ENCODE measurements at regions not wholly inside any gene's neighbourhood (a gene's known extent, or its start where the extent isn't known, plus 50 kb on each side); places are given as distances from the start of the nearest gene placed in this dataset.

GRCh38 chr17:14506364-14506763 lies 205.5 kb downstream of the HS3ST3B1 start:
- no peak for DNase-seq (ENCODE audit: low read depth in 1 of 2, low spot score in 1 of 2)

- no peak for DNase-seq (ENCODE audit: low read depth in 1 of 2, low spot score in 1 of 2)
Observed at GRCh38 chr17:14505606-14506005, 204.7 kb downstream of the HS3ST3B1 start.

- DNase-seq (ENCODE audit: low read depth in 1 of 2, low spot score in 1 of 2): no peak
Observed at GRCh38 chr17:14499976-14500375, 199.1 kb downstream of the HS3ST3B1 start.

- DNase-seq (ENCODE audit: low read depth in 1 of 2, low spot score in 1 of 2): no peak
Observed at GRCh38 chr17:14498812-14499211, 197.9 kb downstream of the HS3ST3B1 start.

- DNase-seq (ENCODE audit: low read depth in 1 of 2, low spot score in 1 of 2): no peak
Observed at GRCh38 chr17:14494161-14494560, 193.3 kb downstream of the HS3ST3B1 start.

GRCh38 chr17:14489986-14490385 lies 189.1 kb downstream of the HS3ST3B1 start:
- no peak for DNase-seq (ENCODE audit: low read depth in 1 of 2, low spot score in 1 of 2)

- DNase-seq (ENCODE audit: low read depth in 1 of 2, low spot score in 1 of 2): no peak
Observed at GRCh38 chr17:14488958-14489550, 188.2 kb downstream of the HS3ST3B1 start.

GRCh38 chr17:14487068-14487467 lies 186.2 kb downstream of the HS3ST3B1 start:
- no peak for DNase-seq (ENCODE audit: low read depth in 1 of 2, low spot score in 1 of 2)

GRCh38 chr17:14482715-14483114 lies 181.8 kb downstream of the HS3ST3B1 start:
- DNase-seq (ENCODE audit: low read depth in 1 of 2, low spot score in 1 of 2): no peak

- DNase-seq (ENCODE audit: low read depth in 1 of 2, low spot score in 1 of 2): no peak
Observed at GRCh38 chr17:14481664-14482063, 180.8 kb downstream of the HS3ST3B1 start.

DNA sequence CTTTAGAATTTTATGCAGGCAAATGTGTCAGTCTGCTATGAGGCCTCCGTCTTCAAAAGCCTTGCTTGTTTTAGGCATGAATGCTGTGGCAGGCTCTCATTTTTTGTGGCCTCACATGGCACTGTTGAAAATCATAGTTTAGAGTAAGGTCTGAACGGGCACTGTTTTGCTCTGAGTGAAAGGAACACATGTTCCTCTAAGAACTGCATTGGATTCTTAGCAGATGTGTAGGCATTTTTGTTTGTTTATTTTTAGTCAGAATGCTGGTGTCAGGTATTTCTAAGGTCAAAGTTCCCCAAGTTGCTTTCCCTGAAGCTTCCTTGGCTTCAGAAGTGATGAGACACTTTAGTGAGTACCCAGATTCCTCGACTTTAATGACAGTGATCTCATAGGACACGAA lies 173.7 kb downstream of the HS3ST3B1 start:
- no peak for DNase-seq (ENCODE audit: low read depth in 1 of 2, low spot score in 1 of 2)

- no peak for DNase-seq (ENCODE audit: low read depth in 1 of 2, low spot score in 1 of 2)
Observed at GRCh38 chr17:14471052-14471451, 170.2 kb downstream of the HS3ST3B1 start.

DNA sequence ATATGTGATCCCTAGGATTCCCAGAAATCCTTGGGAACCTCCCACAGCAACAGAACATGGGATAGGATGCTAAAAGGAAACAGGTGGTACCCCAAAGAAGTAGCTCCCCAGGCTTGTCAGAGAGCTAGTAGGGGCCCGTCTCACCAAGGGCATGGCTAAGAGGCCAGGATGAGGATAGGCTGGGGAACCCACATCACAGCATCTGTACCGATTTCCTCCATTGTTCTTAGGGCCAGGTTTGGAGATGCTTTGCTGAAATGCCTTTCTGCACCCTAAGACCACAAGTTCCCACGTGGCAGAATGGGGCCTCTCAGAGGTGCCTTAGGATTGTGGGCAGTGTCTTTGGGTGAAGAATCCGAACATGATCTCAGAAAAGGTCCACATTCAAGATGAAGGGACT lies 169.5 kb downstream of the HS3ST3B1 start:
- no peak for DNase-seq (ENCODE audit: low read depth in 1 of 2, low spot score in 1 of 2)

GRCh38 chr17:14469971-14470370 lies 169.1 kb downstream of the HS3ST3B1 start:
- DNase-seq (ENCODE audit: low read depth in 1 of 2, low spot score in 1 of 2): no peak

DNA sequence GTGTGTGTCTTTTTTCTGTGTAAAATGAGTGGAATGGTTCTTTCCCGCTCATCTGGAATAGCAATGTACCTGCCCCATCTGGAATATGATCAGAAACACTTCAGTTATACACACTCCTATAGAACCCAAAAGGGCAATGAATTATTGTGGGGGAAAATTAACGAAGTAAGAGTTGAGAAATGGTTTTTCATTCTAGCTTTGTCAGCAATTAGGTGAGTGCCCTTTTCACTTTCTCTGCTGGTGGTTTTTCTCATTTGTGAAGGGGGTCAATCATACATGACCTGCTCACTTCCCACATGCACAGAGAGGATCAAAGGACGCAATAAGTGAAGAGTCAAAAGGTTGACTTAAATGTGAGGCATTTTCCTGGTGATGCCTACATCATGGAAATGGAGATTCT lies 168.0 kb downstream of the HS3ST3B1 start:
- DNase-seq (ENCODE audit: low read depth in 1 of 2, low spot score in 1 of 2): no peak

DNA sequence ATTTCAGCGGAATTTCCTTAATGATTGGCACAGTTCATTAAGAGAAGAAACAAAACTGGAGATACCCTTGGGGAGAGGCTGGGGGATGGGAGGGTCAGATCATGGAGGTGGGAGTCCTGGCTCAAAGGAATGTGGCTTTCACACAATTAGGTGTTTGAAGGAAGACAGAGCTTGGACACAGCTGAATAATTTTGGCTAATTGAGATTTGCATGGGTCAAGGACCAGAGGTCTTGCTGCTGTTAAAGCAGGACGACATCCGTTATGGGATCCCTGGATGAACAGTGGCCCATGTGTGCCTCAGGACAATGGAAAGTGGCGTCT lies 160.3 kb downstream of the HS3ST3B1 start:
- no peak for DNase-seq (ENCODE audit: low read depth in 1 of 2, low spot score in 1 of 2)

GRCh38 chr17:14460516-14461226 lies 159.8 kb downstream of the HS3ST3B1 start:
- DNase-seq (ENCODE audit: low read depth in 1 of 2, low spot score in 1 of 2): no peak

GRCh38 chr17:14459955-14460354 lies 159.1 kb downstream of the HS3ST3B1 start:
- DNase-seq (ENCODE audit: low read depth in 1 of 2, low spot score in 1 of 2): no peak

DNA sequence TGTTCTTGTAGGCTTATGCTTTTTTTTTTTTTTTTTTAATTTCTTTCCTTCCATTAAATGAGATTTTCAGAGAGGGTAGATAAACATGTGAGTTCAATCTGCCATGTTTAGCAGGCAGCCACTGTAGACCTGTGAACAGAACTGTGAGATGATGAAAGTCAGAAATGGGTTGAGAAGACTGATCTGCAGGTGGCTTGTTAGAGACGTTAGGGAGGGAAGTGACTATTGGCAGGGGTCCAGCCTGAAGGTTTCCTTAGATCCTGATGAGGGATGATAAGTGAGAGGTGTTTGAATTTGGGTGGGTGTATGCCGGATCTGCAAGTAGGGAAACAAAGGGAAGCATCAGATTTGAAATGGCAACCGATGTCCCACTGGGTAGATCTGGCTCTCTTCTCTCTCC lies 157.8 kb downstream of the HS3ST3B1 start:
- no peak for DNase-seq (ENCODE audit: low read depth in 1 of 2, low spot score in 1 of 2)

DNA sequence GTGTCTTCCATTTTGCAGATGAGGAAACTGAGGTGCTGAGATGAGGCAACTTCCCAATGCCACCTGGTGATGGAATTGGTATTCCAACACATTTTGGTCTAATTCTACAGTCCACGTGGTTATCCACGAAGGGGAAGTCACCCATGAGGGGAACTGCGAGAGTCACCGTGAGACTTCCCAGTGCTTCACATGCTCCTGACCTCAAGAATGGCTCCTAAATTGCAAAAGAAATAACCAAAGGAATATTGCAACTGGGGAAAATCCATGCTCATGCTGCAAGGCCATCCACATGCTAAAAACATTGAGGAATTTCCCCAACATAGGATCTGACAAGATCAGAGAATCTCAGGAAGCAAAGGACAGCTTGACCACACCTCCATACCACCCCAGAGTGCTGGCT lies 153.9 kb downstream of the HS3ST3B1 start:
- no peak for DNase-seq (ENCODE audit: low read depth in 1 of 2, low spot score in 1 of 2)

DNA sequence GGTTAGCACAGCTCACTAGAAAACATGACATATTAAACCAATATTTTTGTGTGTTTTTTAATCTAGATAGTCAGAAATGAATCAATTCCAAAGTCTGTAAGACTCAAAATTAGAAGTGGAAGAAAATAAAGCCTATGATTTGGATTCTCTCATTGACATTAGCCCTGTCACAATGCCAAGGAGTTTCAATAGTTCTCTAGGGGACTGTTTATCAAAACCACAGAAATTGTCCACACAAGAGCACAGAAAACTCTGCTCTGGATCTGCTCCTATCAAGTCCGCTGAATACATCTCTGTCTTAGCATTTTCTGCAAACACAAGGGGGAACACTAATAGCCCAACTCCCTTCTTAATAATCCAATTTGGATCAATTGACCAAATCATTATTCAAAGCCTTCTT lies 152.0 kb downstream of the HS3ST3B1 start:
- DNase-seq (ENCODE audit: low read depth in 1 of 2, low spot score in 1 of 2): no peak

GRCh38 chr17:14451729-14452191 lies 150.9 kb downstream of the HS3ST3B1 start:
- DNase-seq (ENCODE audit: low read depth in 1 of 2, low spot score in 1 of 2): no peak

DNA sequence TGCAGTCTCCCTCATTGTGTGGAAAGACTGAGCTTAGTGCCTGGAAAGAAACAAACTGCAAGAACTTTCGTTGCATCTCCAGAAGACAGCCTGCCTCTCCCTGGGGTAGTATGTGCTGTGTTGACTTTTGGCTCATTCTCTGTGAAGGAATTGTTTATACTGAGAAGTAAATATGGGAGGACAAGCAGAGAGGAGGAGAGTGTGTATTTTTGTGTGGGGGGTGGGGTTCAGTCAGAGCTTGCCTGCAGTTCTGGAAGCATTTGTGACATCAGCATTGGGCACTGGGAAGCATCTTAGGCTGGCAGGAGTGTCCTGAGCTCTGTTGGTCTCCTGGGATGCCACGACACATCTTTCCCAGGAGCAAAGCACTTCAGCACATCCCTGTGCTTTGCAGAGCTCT lies 147.9 kb downstream of the HS3ST3B1 start:
- no peak for DNase-seq (ENCODE audit: low read depth in 1 of 2, low spot score in 1 of 2)
